B cell (primary cell): ENCODE measurements at regions not wholly inside any gene's neighbourhood (a gene's known extent, or its start where the extent isn't known, plus 50 kb on each side); places are given as distances from the start of the nearest gene placed in this dataset.

ENCODE experiments used
- ATAC-seq: fragments of 200-7000 bp; cut with Tn5 transposase; one replicate; pipeline ENCODE4 v1.10.0; 2021; ENCODE audit warnings: low read depth, mild to moderate bottlenecking, moderate number of reproducible peaks, moderate library complexity
- CTCF ChIA-PET: fragments of 350-600 bp; sonication (Branson Sonifier 250); formaldehyde crosslinking; loops from one replicate; lab custom pipeline; 2021; ENCODE audit warnings: antibody characterized with exemption, inconsistent platforms; lab: Charles Lee
- POLR2A ChIA-PET: fragments of 350-600 bp; sonication (Branson Sonifier 250); formaldehyde crosslinking; loops from one replicate; lab custom pipeline; 2021; ENCODE audit warnings: antibody characterized with exemption; lab: Charles Lee
- DNase-seq: peaks from one replicate; pipeline ENCODE4 v3.0.0; 2013
- H2AFZ ChIP-seq: 2 replicates; pipeline ENCODE4 v1.6.1; 2012; ENCODE audit warnings: mild to moderate bottlenecking, low read depth, low read length; ENCODE audit not compliant: insufficient read depth, poor library complexity, severe bottlenecking
- H3K27ac ChIP-seq, 2 donors: 1 replicate in 1 of 2; 2 replicates in 1 of 2; pipeline ENCODE4 v1.5.1; 2012 to 2013; ENCODE audit warnings: low read length in 2 of 2, mild to moderate bottlenecking in 2 of 2, moderate library complexity in 1 of 2
- H3K27me3 ChIP-seq, 4 experiments: fragments of 200-600 bp in 1 of 4; sonication (generic) in 1 of 4; replicated peaks in 1 of 4; 1 replicate in 2 of 4; 2 replicates in 2 of 4; pipeline versions ENCODE4 v1.6.1 to v1.7.0; 2013 to 2016; ENCODE audit warnings: low read length in 3 of 4, mild to moderate bottlenecking in 2 of 4, mixed read lengths in 1 of 4, moderate library complexity in 1 of 4; ENCODE audit not compliant: insufficient read depth in 4 of 4, control insufficient read depth in 3 of 4; ENCODE audit errors: control extremely low read depth in 1 of 4
- H3K36me3 ChIP-seq, 2 experiments: replicated peaks in 1 of 2; 1 replicate in 1 of 2; 2 replicates in 1 of 2; pipeline versions ENCODE4 v1.6.1 to v1.7.1; 2013; ENCODE audit warnings: low read length in 1 of 2; ENCODE audit not compliant: insufficient read depth in 2 of 2, control insufficient read depth in 1 of 2; ENCODE audit errors: control extremely low read depth in 1 of 2, extremely low read depth in 1 of 2
- H3K4me1 ChIP-seq, 2 donors: fragments of 200-600 bp in 1 of 2; sonication (generic) in 1 of 2; 1 replicate in 1 of 2; 2 replicates in 1 of 2; pipeline versions ENCODE4 v1.5.1 to v1.6.1; 2013 to 2017; ENCODE audit warnings: low read length in 2 of 2; ENCODE audit not compliant: control insufficient read depth in 2 of 2, insufficient read depth in 2 of 2
- H3K4me2 ChIP-seq: replicated peaks from 2 replicates; pipeline ENCODE3; 2012; ENCODE audit warnings: mild to moderate bottlenecking, low read depth, low read length; ENCODE audit not compliant: poor library complexity, severe bottlenecking
- H3K4me3 ChIP-seq, 5 experiments: fragments of 200-600 bp in 1 of 5; sonication (generic) in 1 of 5; 1 replicate in 3 of 5; 2 replicates in 2 of 5; pipeline versions ENCODE4 v1.5.1 to v1.7.0; 2011 to 2016; ENCODE audit warnings: low read length in 4 of 5, mild to moderate bottlenecking in 4 of 5, low read depth in 2 of 5, control low read depth in 1 of 5, moderate library complexity in 1 of 5; ENCODE audit not compliant: insufficient read depth in 1 of 5; ENCODE audit errors: control extremely low read depth in 1 of 5, extremely low read depth in 1 of 5
- H3K79me2 ChIP-seq: fragments of 200-600 bp; sonication (generic); one replicate; pipeline ENCODE4 v1.6.0; 2016; ENCODE audit warnings: low read length; ENCODE audit not compliant: control insufficient read depth, insufficient read depth
- H3K9ac ChIP-seq: fragments of 200-600 bp; sonication (generic); 2 replicates; pipeline ENCODE4 v1.6.1; 2017; ENCODE audit warnings: mild to moderate bottlenecking, low read length, moderate library complexity
- H3K9me3 ChIP-seq, 3 donors: one replicate each; pipeline versions ENCODE4 v1.6.1 to v1.7.1; 2013; ENCODE audit warnings: low read length in 2 of 3; ENCODE audit not compliant: control insufficient read depth in 2 of 3, insufficient read depth in 1 of 3; ENCODE audit errors: control extremely low read depth in 1 of 3
- H4K20me1 ChIP-seq: 2 replicates; pipeline ENCODE4 v1.6.0; 2012; ENCODE audit warnings: mild to moderate bottlenecking, low read length; ENCODE audit not compliant: insufficient read depth, control insufficient read depth, poor library complexity, severe bottlenecking
- H3K27ac Mint-ChIP-seq: one replicate; pipeline ENCODE4 v1.8.0; 2021; ENCODE audit warnings: mixed read lengths
- H3K27me3 Mint-ChIP-seq: one replicate; pipeline ENCODE4 v1.8.0; 2021; ENCODE audit warnings: mixed read lengths
- H3K4me1 Mint-ChIP-seq: one replicate; pipeline ENCODE4 v1.8.0; 2021; ENCODE audit warnings: mixed read lengths
- H3K4me3 Mint-ChIP-seq: one replicate; pipeline ENCODE4 v1.8.0; 2021; ENCODE audit warnings: mixed read lengths
- H3K9me3 Mint-ChIP-seq: one replicate; pipeline ENCODE4 v1.8.0; 2022; ENCODE audit warnings: mixed read lengths; ENCODE audit not compliant: insufficient read depth
- CTCF ChIP-seq: fragments of 200-600 bp; IDR thresholded peaks from one replicate; pipeline ENCODE4 v1.8.0; 2022; ENCODE audit warnings: antibody characterized with exemption, mild to moderate bottlenecking
- EZH2 ChIP-seq: IDR thresholded peaks from 2 replicates; pipeline ENCODE4 v1.6.1; 2012; ENCODE audit warnings: borderline replicate concordance, low read depth, mild to moderate bottlenecking, moderate library complexity, low read length; ENCODE audit not compliant: insufficient read depth, poor library complexity, severe bottlenecking
- WGBS: methylation state at CpG from one replicate; pipeline ENCODE4 v1.1.5; 2013; ENCODE audit warnings: missing lambda C conversion rate; ENCODE audit not compliant: insufficient coverage; 5-methylcytosine and 5-hydroxymethylcytosine counted together
- intact Hi-C: fragments of 100-400 bp; cut with micrococcal nuclease; formaldehyde crosslinking; loops from one replicate; pipeline ENCODE4 v1.10.0; 2022

GRCh38 chr1:157371826-157372225, 180.5 kb downstream of the FCRL5 start:
- H3K27ac ChIP-seq, result no peak overlapping the region
- no peaks in the 10 kb centered on the region for H4K20me1 ChIP-seq
- no peak overlapping the region for H3K4me2 ChIP-seq
- no peaks in the 10 kb centered on the region for H3K27me3 ChIP-seq
- H3K9ac ChIP-seq, result no peak overlapping the region
- Mint-ChIP-seq H3K27me3 (peaks cover 9% of the 10 kb centered on the region), H3K4me3 (no peak overlapping the region), H3K27ac (no peak overlapping the region), H3K4me1 (no peaks in the 10 kb centered on the region), H3K9me3 (no peaks in the 10 kb centered on the region)
- WGBS, result 100% methylated on average over 3 of the region's 3 CpGs
- ATAC-seq, result no peak
- DNase-seq, result no peak
- no peaks in the 10 kb centered on the region for H3K4me1 ChIP-seq
- H3K36me3 ChIP-seq, result no peaks in the 10 kb centered on the region
- no peak overlapping the region for H3K4me3 ChIP-seq
- no peak for TF ChIP-seq CTCF
- no peak for TF ChIP-seq EZH2
- no peaks in the 10 kb centered on the region for H3K79me2 ChIP-seq
- POLR2A ChIA-PET, result no interaction called here
- H2AFZ ChIP-seq, result no peak overlapping the region
- no peaks in the 10 kb centered on the region for H3K9me3 ChIP-seq
- intact Hi-C loops, result loop anchor here (2.0 to 10.0 kb wide), 2 partner anchors 493 to 753 kb away; no protein-coding TSS in a partner anchor
- CTCF ChIA-PET, result interaction anchor here (1.1 to 2.7 kb wide), 7 partner anchors 15 to 753 kb away, joined by 3 to 16 read pairs (median 7); no protein-coding TSS in a partner anchor

- no peak for DNase-seq
- Histone ChIP-seq H3K4me2 (no peak overlapping the region), H2AFZ (no peak overlapping the region), H3K36me3 (no peaks in the 10 kb centered on the region), H3K4me1 (no peaks in the 10 kb centered on the region), H3K9ac (no peak overlapping the region), H3K27me3 (no peaks in the 10 kb centered on the region), H3K79me2 (no peaks in the 10 kb centered on the region), H3K4me3 (no peak overlapping the region), H4K20me1 (no peaks in the 10 kb centered on the region), H3K27ac (no peak overlapping the region), H3K9me3 (no peaks in the 10 kb centered on the region)
- ATAC-seq, result no peak
- Mint-ChIP-seq H3K27me3 (peaks cover 9% of the 10 kb centered on the region), H3K27ac (no peak overlapping the region), H3K9me3 (no peaks in the 10 kb centered on the region), H3K4me1 (no peaks in the 10 kb centered on the region), H3K4me3 (no peak overlapping the region)
- intact Hi-C loops, result loop anchor here (2.0 to 10.0 kb wide), 2 partner anchors 494 to 754 kb away; no protein-coding TSS in a partner anchor
- ChIA-PET CTCF (interaction anchor here (0.6 to 2.8 kb wide), 20 partner anchors 8 to 754 kb away, joined by 3 to 17 read pairs (median 4); no protein-coding TSS in a partner anchor), POLR2A (interaction anchor here (0.6 kb wide), 1 partner anchor 180 kb away, joined by 3 read pairs; no protein-coding TSS in a partner anchor)
- TF ChIP-seq EZH2 (no peak), CTCF (no peak)
Measured at GRCh38 chr1:157371221-157371620, 181.1 kb downstream of the FCRL5 start.
